CD8-positive, alpha-beta memory T cell (primary cell): ENCODE measurements at regions not wholly inside any gene's neighbourhood (a gene's known extent, or its start where the extent isn't known, plus 50 kb on each side); places are given as distances from the start of the nearest gene placed in this dataset.

ENCODE experiments used
- CTCF ChIA-PET: fragments of 350-600 bp; sonication (Branson Sonifier 250); formaldehyde crosslinking; loops from one replicate; lab custom pipeline; 2021; ENCODE audit warnings: antibody characterized with exemption; lab: Charles Lee
- POLR2A ChIA-PET: fragments of 350-600 bp; sonication (Branson Sonifier 250); formaldehyde crosslinking; loops from one replicate; lab custom pipeline; 2021; ENCODE audit warnings: antibody characterized with exemption; lab: Charles Lee
- DNase-seq, 5 donors: peaks; one replicate each; pipeline versions ENCODE4 v3.0.0 to v3.0.0-alpha.2; 2020 to 2022; ENCODE audit warnings: mixed read lengths in 1 of 5
- H3K27ac ChIP-seq: one replicate; pipeline ENCODE4 v1.7.0; 2013; ENCODE audit warnings: low read depth, mild to moderate bottlenecking, low read length, moderate library complexity
- H3K27me3 ChIP-seq: 2 replicates; pipeline ENCODE4 v1.7.0; 2013; ENCODE audit warnings: low read length, mild to moderate bottlenecking; ENCODE audit not compliant: insufficient read depth, poor library complexity, severe bottlenecking
- H3K36me3 ChIP-seq: 2 replicates; pipeline ENCODE4 v1.7.0; 2013; ENCODE audit warnings: mild to moderate bottlenecking, low read length, moderate library complexity; ENCODE audit not compliant: insufficient read depth
- H3K4me1 ChIP-seq: 2 replicates; pipeline ENCODE4 v1.7.0; 2013; ENCODE audit warnings: mild to moderate bottlenecking, low read length, moderate library complexity; ENCODE audit not compliant: insufficient read depth
- H3K4me3 ChIP-seq: 2 replicates; pipeline ENCODE4 v1.7.0; 2013; ENCODE audit warnings: mild to moderate bottlenecking, low read length
- H3K9me3 ChIP-seq: 2 replicates; pipeline ENCODE4 v1.7.0; 2013; ENCODE audit warnings: mild to moderate bottlenecking, low read length
- H3K27ac Mint-ChIP-seq, 8 donors: one replicate each; pipeline ENCODE4 v1.8.0; 2020 to 2021; ENCODE audit warnings: mixed read lengths in 8 of 8, mild to moderate bottlenecking in 6 of 8, inconsistent platforms in 3 of 8, moderate library complexity in 3 of 8
- H3K27me3 Mint-ChIP-seq, 2 donors: one replicate each; pipeline ENCODE4 v1.8.0; 2020 to 2021; ENCODE audit warnings: mixed read lengths in 2 of 2, mild to moderate bottlenecking in 1 of 2, moderate library complexity in 1 of 2
- H3K36me3 Mint-ChIP-seq, 3 donors: one replicate each; pipeline ENCODE4 v1.8.0; 2020 to 2021; ENCODE audit warnings: mixed read lengths in 3 of 3, inconsistent platforms in 1 of 3, mild to moderate bottlenecking in 1 of 3
- H3K4me1 Mint-ChIP-seq, 3 donors: one replicate each; pipeline ENCODE4 v1.8.0; 2020 to 2021; ENCODE audit warnings: mixed read lengths in 3 of 3, inconsistent platforms in 1 of 3, mild to moderate bottlenecking in 1 of 3
- H3K4me3 Mint-ChIP-seq, 7 donors: one replicate each; pipeline ENCODE4 v1.8.0; 2020 to 2021; ENCODE audit warnings: mixed read lengths in 7 of 7, mild to moderate bottlenecking in 6 of 7, moderate library complexity in 4 of 7, inconsistent platforms in 2 of 7
- H3K9me3 Mint-ChIP-seq, 5 donors: one replicate each; pipeline ENCODE4 v1.8.0; 2020 to 2022; ENCODE audit warnings: mixed read lengths in 5 of 5, mild to moderate bottlenecking in 3 of 5, moderate library complexity in 2 of 5, inconsistent platforms in 1 of 5

DNA sequence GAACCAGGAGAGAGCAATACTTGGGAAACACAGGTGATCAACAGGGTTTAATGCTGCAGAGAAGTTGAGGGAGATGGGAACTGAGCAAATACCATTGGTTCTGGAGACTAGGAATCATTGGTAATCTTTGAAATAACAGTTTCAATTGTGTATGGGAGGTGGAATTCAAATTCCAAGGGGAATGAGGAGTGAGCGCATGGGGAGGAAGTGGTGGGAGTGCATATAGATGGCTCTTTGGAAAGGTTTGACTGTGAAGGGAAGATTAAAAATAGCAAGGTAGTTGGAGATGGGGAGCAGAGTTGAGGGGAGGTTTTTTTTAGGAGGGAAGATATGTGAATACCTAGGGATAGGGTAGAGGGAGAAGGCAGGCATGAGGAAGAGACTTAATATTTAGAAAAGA, 51.1 kb upstream of the ROPN1 start:
- peaks cover 0 to 2% (median 0%) of the 10 kb centered on the region in 5 donors for H3K9me3 Mint-ChIP-seq
- H3K4me3 Mint-ChIP-seq: no peak overlapping the region
- H3K27me3 ChIP-seq: peaks cover 5% of the 10 kb centered on the region
- no peaks in the 10 kb centered on the region for H3K9me3 ChIP-seq
- no peaks in the 10 kb centered on the region for H3K4me1 Mint-ChIP-seq
- no peak for DNase-seq
- CTCF ChIA-PET: interaction anchor here (1.4 kb wide), 1 partner anchor 10 kb away, joined by 5 read pairs; the partner anchor contains the start of gene KALRN
- POLR2A ChIA-PET: no interaction called here
- no peak overlapping the region for H3K27ac Mint-ChIP-seq
- H3K4me1 ChIP-seq: no peaks in the 10 kb centered on the region
- H3K27ac ChIP-seq: no peak overlapping the region
- H3K4me3 ChIP-seq: no peak overlapping the region
- no peaks in the 10 kb centered on the region for H3K36me3 ChIP-seq
- H3K36me3 Mint-ChIP-seq: no peaks in the 10 kb centered on the region
- H3K27me3 Mint-ChIP-seq: peaks cover 0 to 12% of the 10 kb centered on the region in 2 donors

- peaks cover 0 to 2% (median 0%) of the 10 kb centered on the region in 5 donors for H3K9me3 Mint-ChIP-seq
- POLR2A ChIA-PET: no interaction called here
- H3K4me3 Mint-ChIP-seq: no peak overlapping the region
- DNase-seq: no peak
- no peaks in the 10 kb centered on the region for H3K4me1 Mint-ChIP-seq
- no peak overlapping the region for H3K27ac ChIP-seq
- no peaks in the 10 kb centered on the region for H3K36me3 ChIP-seq
- H3K4me3 ChIP-seq: no peak overlapping the region
- CTCF ChIA-PET: no interaction called here
- H3K27me3 Mint-ChIP-seq: peaks cover 0 to 20% of the 10 kb centered on the region in 2 donors
- H3K27ac Mint-ChIP-seq: no peak overlapping the region
- H3K36me3 Mint-ChIP-seq: no peaks in the 10 kb centered on the region
- no peaks in the 10 kb centered on the region for H3K9me3 ChIP-seq
- H3K4me1 ChIP-seq: no peaks in the 10 kb centered on the region
- peaks cover 5% of the 10 kb centered on the region for H3K27me3 ChIP-seq
These were observed 53.0 kb upstream of the ROPN1 start for GRCh38 chr3:124044956-124045355.

GRCh38 chr3:124048967-124049798, 57.3 kb upstream of the ROPN1 start:
- no peak for DNase-seq
- H3K27me3 ChIP-seq: no peaks in the 10 kb centered on the region
- Mint-ChIP-seq H3K9me3 (peaks cover 0 to 2% (median 0%) of the 10 kb centered on the region in 5 donors), H3K27me3 (peaks cover 9 to 32% of the 10 kb centered on the region in 2 donors), H3K27ac (no peak overlapping the region), H3K4me1 (no peaks in the 10 kb centered on the region), H3K36me3 (no peaks in the 10 kb centered on the region), H3K4me3 (no peak overlapping the region)
- ChIA-PET POLR2A (no interaction called here), CTCF (interaction anchor here (1.0 to 1.5 kb wide), 2 partner anchors 11 kb away, joined by 3 read pairs; no protein-coding TSS in a partner anchor)
- H3K9me3 ChIP-seq: no peaks in the 10 kb centered on the region
- no peaks in the 10 kb centered on the region for H3K4me1 ChIP-seq
- no peaks in the 10 kb centered on the region for H3K36me3 ChIP-seq
- H3K27ac ChIP-seq: no peak overlapping the region
- no peak overlapping the region for H3K4me3 ChIP-seq

GRCh38 chr3:124051636-124052035, 59.7 kb upstream of the ROPN1 start:
- Mint-ChIP-seq H3K9me3 (no peaks in the 10 kb centered on the region), H3K36me3 (no peaks in the 10 kb centered on the region), H3K27me3 (peaks cover 9 to 34% of the 10 kb centered on the region in 2 donors), H3K4me1 (no peaks in the 10 kb centered on the region), H3K27ac (no peak overlapping the region), H3K4me3 (no peak overlapping the region)
- no peak overlapping the region for H3K27ac ChIP-seq
- no peaks in the 10 kb centered on the region for H3K9me3 ChIP-seq
- H3K36me3 ChIP-seq: no peaks in the 10 kb centered on the region
- no peaks in the 10 kb centered on the region for H3K27me3 ChIP-seq
- DNase-seq: no peak
- ChIA-PET CTCF (no interaction called here), POLR2A (no interaction called here)
- H3K4me3 ChIP-seq: no peak overlapping the region
- no peaks in the 10 kb centered on the region for H3K4me1 ChIP-seq

DNA sequence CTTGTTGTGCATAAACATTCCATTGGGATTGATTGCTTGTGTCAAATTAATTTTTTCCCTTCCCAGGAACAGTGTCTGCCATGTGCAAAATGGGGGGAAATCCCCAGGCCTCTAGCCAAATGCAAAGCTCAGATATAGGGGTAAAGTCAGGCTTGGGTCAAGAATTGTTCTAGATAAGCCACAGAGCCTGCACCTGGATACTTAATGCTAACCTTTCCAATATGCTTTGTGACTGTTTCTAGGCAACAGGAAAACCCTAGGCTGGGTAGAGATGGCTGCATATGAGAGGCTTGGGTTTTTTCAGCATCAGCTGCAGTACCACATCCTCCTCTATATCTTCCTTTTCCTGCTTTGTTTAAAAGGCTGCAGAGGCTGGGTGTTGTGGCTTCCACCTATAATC, 61.9 kb upstream of the ROPN1 start:
- Histone ChIP-seq H3K36me3 (no peaks in the 10 kb centered on the region), H3K27me3 (no peaks in the 10 kb centered on the region), H3K4me1 (no peaks in the 10 kb centered on the region), H3K4me3 (no peak overlapping the region), H3K27ac (no peak overlapping the region), H3K9me3 (no peaks in the 10 kb centered on the region)
- no peak overlapping the region for H3K27ac Mint-ChIP-seq
- H3K9me3 Mint-ChIP-seq: no peaks in the 10 kb centered on the region
- no peaks in the 10 kb centered on the region for H3K36me3 Mint-ChIP-seq
- ChIA-PET CTCF (no interaction called here), POLR2A (no interaction called here)
- H3K27me3 Mint-ChIP-seq: peaks cover 9 to 39% of the 10 kb centered on the region in 2 donors
- no peak overlapping the region for H3K4me3 Mint-ChIP-seq
- no peak for DNase-seq
- H3K4me1 Mint-ChIP-seq: no peaks in the 10 kb centered on the region

GRCh38 chr3:124056846-124057245, 64.9 kb upstream of the ROPN1 start:
- H3K27ac ChIP-seq: no peak overlapping the region
- no peaks in the 10 kb centered on the region for H3K4me1 ChIP-seq
- Mint-ChIP-seq H3K27me3 (peaks cover 4 to 33% of the 10 kb centered on the region in 2 donors), H3K27ac (no peak overlapping the region), H3K36me3 (no peaks in the 10 kb centered on the region), H3K4me1 (no peaks in the 10 kb centered on the region), H3K4me3 (no peak overlapping the region), H3K9me3 (no peaks in the 10 kb centered on the region)
- POLR2A ChIA-PET: no interaction called here
- H3K9me3 ChIP-seq: no peaks in the 10 kb centered on the region
- CTCF ChIA-PET: no interaction called here
- H3K4me3 ChIP-seq: no peak overlapping the region
- DNase-seq: no peak
- no peaks in the 10 kb centered on the region for H3K36me3 ChIP-seq
- H3K27me3 ChIP-seq: no peaks in the 10 kb centered on the region

- Histone ChIP-seq H3K9me3 (no peaks in the 10 kb centered on the region), H3K36me3 (no peaks in the 10 kb centered on the region), H3K27me3 (no peaks in the 10 kb centered on the region), H3K4me1 (no peaks in the 10 kb centered on the region), H3K4me3 (no peak overlapping the region), H3K27ac (no peak overlapping the region)
- no peak for DNase-seq
- Mint-ChIP-seq H3K27ac (no peak overlapping the region), H3K27me3 (peaks cover 3 to 30% of the 10 kb centered on the region in 2 donors), H3K4me1 (no peaks in the 10 kb centered on the region), H3K36me3 (no peaks in the 10 kb centered on the region), H3K9me3 (no peaks in the 10 kb centered on the region), H3K4me3 (no peak overlapping the region)
- POLR2A ChIA-PET: no interaction called here
- CTCF ChIA-PET: no interaction called here
These were observed 65.5 kb upstream of the ROPN1 start for GRCh38 chr3:124057420-124057819.

DNA sequence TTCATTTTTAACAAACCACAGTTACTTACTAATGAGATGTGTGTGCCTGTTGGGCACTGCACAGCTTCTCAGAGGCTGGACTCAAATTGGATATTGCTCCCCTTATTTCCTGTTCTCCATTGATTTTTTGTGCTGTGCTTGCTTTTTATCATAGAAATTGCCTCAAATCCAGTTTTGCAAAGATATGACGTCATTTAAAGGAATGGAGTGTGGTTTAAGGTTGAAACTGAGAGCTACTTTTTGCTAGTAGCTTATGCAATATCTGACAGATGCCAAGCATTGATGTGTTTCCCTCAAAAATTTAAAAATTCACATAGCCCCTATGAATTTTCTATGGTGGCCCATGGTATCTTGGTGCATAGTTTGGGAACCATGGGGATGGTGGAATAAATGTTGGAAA, 67.7 kb upstream of the ROPN1 start:
- Histone ChIP-seq H3K4me1 (no peaks in the 10 kb centered on the region), H3K27ac (no peak overlapping the region), H3K4me3 (no peak overlapping the region), H3K36me3 (no peaks in the 10 kb centered on the region), H3K27me3 (no peaks in the 10 kb centered on the region), H3K9me3 (no peaks in the 10 kb centered on the region)
- Mint-ChIP-seq H3K27me3 (peaks cover 3 to 20% of the 10 kb centered on the region in 2 donors), H3K4me1 (no peaks in the 10 kb centered on the region), H3K36me3 (no peaks in the 10 kb centered on the region), H3K27ac (no peak overlapping the region), H3K9me3 (no peaks in the 10 kb centered on the region), H3K4me3 (no peak overlapping the region)
- POLR2A ChIA-PET: no interaction called here
- CTCF ChIA-PET: interaction anchor here (1.0 kb wide), 1 partner anchor 10 kb away, joined by 3 read pairs; no protein-coding TSS in a partner anchor
- DNase-seq: no peak
